Mesothelial cell of epicardium (in vitro differentiated cells): ENCODE measurements at regions not wholly inside any gene's neighbourhood (a gene's known extent, or its start where the extent isn't known, plus 50 kb on each side); places are given as distances from the start of the nearest gene placed in this dataset.

Experiments
- DNase-seq, 2 experiments: peaks; one replicate each; pipeline ENCODE4 v3.0.0; 2021; ENCODE audit warnings: low spot score in 2 of 2; ENCODE audit not compliant: unreplicated experiment in 2 of 2
- H3K27ac Mint-ChIP-seq: 2 replicates; pipeline ENCODE4 v1.8.0; 2021; ENCODE audit warnings: mixed read lengths
- H3K27me3 Mint-ChIP-seq: 2 replicates; pipeline ENCODE4 v1.8.0; 2021; ENCODE audit warnings: low read depth, mixed read lengths
- H3K36me3 Mint-ChIP-seq: 2 replicates; pipeline ENCODE4 v1.8.0; 2021; ENCODE audit warnings: mixed read lengths
- H3K4me1 Mint-ChIP-seq: 2 replicates; pipeline ENCODE4 v1.8.0; 2021; ENCODE audit warnings: mixed read lengths
- H3K4me3 Mint-ChIP-seq: 2 replicates; pipeline ENCODE4 v1.8.0; 2021; ENCODE audit warnings: mild to moderate bottlenecking, moderate library complexity, mixed read lengths
- H3K9me3 Mint-ChIP-seq: 2 replicates; pipeline ENCODE4 v1.8.0; 2021; ENCODE audit warnings: mixed read lengths
- CTCF ChIP-seq: fragments of 200-600 bp; sonication (generic); IDR thresholded peaks from one replicate; pipeline ENCODE4 v1.5.0; 2021; ENCODE audit warnings: antibody characterized with exemption; ENCODE audit not compliant: unreplicated experiment

GRCh38 chr3:81041331-81041730 is 720.1 kb downstream of the GBE1 start:
- Mint-ChIP-seq H3K9me3 (no peaks in the 10 kb centered on the region), H3K27ac (no peak overlapping the region), H3K27me3 (peaks cover 6% of the 10 kb centered on the region), H3K4me3 (no peak overlapping the region), H3K36me3 (no peaks in the 10 kb centered on the region), H3K4me1 (no peaks in the 10 kb centered on the region)
- TF ChIP-seq CTCF = no peak
- no peak for DNase-seq

GRCh38 chr3:81040107-81040506 is 721.3 kb downstream of the GBE1 start:
- DNase-seq = no peak
- H3K9me3 Mint-ChIP-seq = no peaks in the 10 kb centered on the region
- no peak for TF ChIP-seq CTCF
- H3K27ac Mint-ChIP-seq = no peak overlapping the region
- peaks cover 6% of the 10 kb centered on the region for H3K27me3 Mint-ChIP-seq
- no peak overlapping the region for H3K4me3 Mint-ChIP-seq
- H3K36me3 Mint-ChIP-seq = no peaks in the 10 kb centered on the region
- H3K4me1 Mint-ChIP-seq = no peaks in the 10 kb centered on the region

- H3K4me3 Mint-ChIP-seq = no peak overlapping the region
- H3K27ac Mint-ChIP-seq = no peak overlapping the region
- no peaks in the 10 kb centered on the region for H3K36me3 Mint-ChIP-seq
- no peak for TF ChIP-seq CTCF
- H3K27me3 Mint-ChIP-seq = peaks cover 2% of the 10 kb centered on the region
- H3K9me3 Mint-ChIP-seq = no peaks in the 10 kb centered on the region
- no peak for DNase-seq
- no peaks in the 10 kb centered on the region for H3K4me1 Mint-ChIP-seq
These were observed 727.8 kb downstream of the GBE1 start for GRCh38 chr3:81033684-81034083.

- H3K4me3 Mint-ChIP-seq = no peak overlapping the region
- no peaks in the 10 kb centered on the region for H3K9me3 Mint-ChIP-seq
- H3K27ac Mint-ChIP-seq = no peak overlapping the region
- H3K4me1 Mint-ChIP-seq = no peaks in the 10 kb centered on the region
- TF ChIP-seq CTCF = no peak
- no peaks in the 10 kb centered on the region for H3K36me3 Mint-ChIP-seq
- peaks cover 2% of the 10 kb centered on the region for H3K27me3 Mint-ChIP-seq
- no peak for DNase-seq
These were observed 728.3 kb downstream of the GBE1 start for GRCh38 chr3:81033185-81033584.

GRCh38 chr3:81029861-81030260 is 731.6 kb downstream of the GBE1 start:
- Mint-ChIP-seq H3K4me3 (no peak overlapping the region), H3K27ac (no peak overlapping the region), H3K36me3 (no peaks in the 10 kb centered on the region), H3K9me3 (peaks cover 4% of the 10 kb centered on the region), H3K4me1 (no peaks in the 10 kb centered on the region), H3K27me3 (no peaks in the 10 kb centered on the region)
- TF ChIP-seq CTCF = no peak
- DNase-seq = no peak

GRCh38 chr3:81027344-81027743 is 734.1 kb downstream of the GBE1 start:
- DNase-seq = no peak
- Mint-ChIP-seq H3K9me3 (peaks cover 4% of the 10 kb centered on the region), H3K36me3 (no peaks in the 10 kb centered on the region), H3K4me3 (no peak overlapping the region), H3K27ac (no peak overlapping the region), H3K27me3 (no peaks in the 10 kb centered on the region), H3K4me1 (no peaks in the 10 kb centered on the region)
- no peak for TF ChIP-seq CTCF
